HG02571 (cell line): ENCODE measurements at regions not wholly inside any gene's neighbourhood (a gene's known extent, or its start where the extent isn't known, plus 50 kb on each side); places are given as distances from the start of the nearest gene placed in this dataset.
"Not testable (repeated sequence)": the region's sequence is repeated elsewhere in the genome, so short reads cannot be mapped to it uniquely, and the experiment has no call there.

Experiments used
- ATAC-seq: cut with Tn5 transposase; IDR thresholded peaks from one replicate; pipeline ENCODE4 v1.9.1; 2021; ENCODE audit warnings: mild to moderate bottlenecking, moderate library complexity; ENCODE audit not compliant: unreplicated experiment

GRCh38 chr7:79664884-79665676 is 211.6 kb upstream of the MAGI2 start:
- ATAC-seq = no peak

- no peak for ATAC-seq
These were observed 204.8 kb upstream of the MAGI2 start for GRCh38 chr7:79658304-79658703.

- ATAC-seq = no peak
These were observed 199.7 kb upstream of the MAGI2 start for GRCh38 chr7:79653136-79653631.

- ATAC-seq = no peak
These were observed 199.2 kb upstream of the MAGI2 start for GRCh38 chr7:79652619-79653018.

- no peak for ATAC-seq
These were observed 194.2 kb upstream of the MAGI2 start for GRCh38 chr7:79647711-79648110.

- no peak for ATAC-seq
These were observed 192.8 kb upstream of the MAGI2 start for GRCh38 chr7:79646278-79646677.

- ATAC-seq = no peak
These were observed 183.4 kb upstream of the MAGI2 start for GRCh38 chr7:79636849-79637248.

- ATAC-seq = not testable (repeated sequence)
These were observed 172.5 kb upstream of the MAGI2 start for GRCh38 chr7:79625921-79626320.

GRCh38 chr7:79624336-79624735 is 170.9 kb upstream of the MAGI2 start:
- no peak for ATAC-seq

GRCh38 chr7:79622781-79623180 is 169.3 kb upstream of the MAGI2 start:
- no peak for ATAC-seq

- ATAC-seq = no peak
These were observed 166.8 kb upstream of the MAGI2 start for GRCh38 chr7:79620291-79620690.

GRCh38 chr7:79619216-79619615 is 165.7 kb upstream of the MAGI2 start:
- no peak for ATAC-seq

GRCh38 chr7:79615871-79616640 is 162.6 kb upstream of the MAGI2 start:
- ATAC-seq = no peak

- ATAC-seq = no peak
These were observed 162.0 kb upstream of the MAGI2 start for GRCh38 chr7:79615466-79615865.

GRCh38 chr7:79612903-79613302 is 159.4 kb upstream of the MAGI2 start:
- ATAC-seq = no peak

- ATAC-seq = no peak
These were observed 158.6 kb upstream of the MAGI2 start for GRCh38 chr7:79612022-79612421.

GRCh38 chr7:79610748-79611304 is 157.4 kb upstream of the MAGI2 start:
- ATAC-seq = no peak

- no peak for ATAC-seq
These were observed 156.8 kb upstream of the MAGI2 start for GRCh38 chr7:79610313-79610712.

GRCh38 chr7:79608005-79608404 is 154.5 kb upstream of the MAGI2 start:
- ATAC-seq = no peak

GRCh38 chr7:79604841-79605240 is 151.4 kb upstream of the MAGI2 start:
- ATAC-seq = no peak

- ATAC-seq = no peak
These were observed 144.9 kb upstream of the MAGI2 start for GRCh38 chr7:79598351-79598750.

- ATAC-seq = not testable (repeated sequence)
These were observed 141.2 kb upstream of the MAGI2 start for GRCh38 chr7:79594671-79595070.
